H9 (cell line): ENCODE measurements at regions not wholly inside any gene's neighbourhood (a gene's known extent, or its start where the extent isn't known, plus 50 kb on each side); places are given as distances from the start of the nearest gene placed in this dataset.

ENCODE experiments used
- DNase-seq: peaks from one replicate; pipeline ENCODE4 v3.0.0-alpha.2; 2017
- H2AFZ ChIP-seq: one replicate; pipeline ENCODE4 v1.6.1; 2013; ENCODE audit warnings: mild to moderate bottlenecking, low read length, control low read depth, moderate library complexity
- H2AK5ac ChIP-seq: 2 replicates; pipeline ENCODE4 v1.6.1; 2013; ENCODE audit warnings: low read length, control low read depth, mixed read lengths; ENCODE audit not compliant: insufficient read length
- H2BK120ac ChIP-seq: one replicate; pipeline ENCODE4 v1.6.1; 2013; ENCODE audit warnings: low read depth, mild to moderate bottlenecking, low read length, control low read depth, inconsistent platforms; ENCODE audit not compliant: poor library complexity, severe bottlenecking
- H2BK12ac ChIP-seq: 2 replicates; pipeline ENCODE4 v1.6.1; 2013; ENCODE audit warnings: low read length, control low read depth, mixed read lengths, low read depth; ENCODE audit not compliant: insufficient read length
- H2BK15ac ChIP-seq: 2 replicates; pipeline ENCODE4 v1.6.1; 2013; ENCODE audit warnings: low read depth, low read length, control low read depth
- H2BK20ac ChIP-seq: one replicate; pipeline ENCODE4 v1.6.1; 2013; ENCODE audit warnings: low read depth, mild to moderate bottlenecking, low read length, control low read depth, inconsistent platforms; ENCODE audit not compliant: poor library complexity, severe bottlenecking
- H2BK5ac ChIP-seq: 2 replicates; pipeline ENCODE4 v1.6.1; 2013; ENCODE audit warnings: low read length, control low read depth, mixed read lengths; ENCODE audit not compliant: insufficient read length
- H3K14ac ChIP-seq: 2 replicates; pipeline ENCODE4 v1.6.1; 2013; ENCODE audit warnings: low read length, control low read depth; ENCODE audit not compliant: insufficient read depth
- H3K18ac ChIP-seq: 2 replicates; pipeline ENCODE4 v1.6.1; 2013; ENCODE audit warnings: low read depth, mild to moderate bottlenecking, mixed read lengths, low read length, control low read depth; ENCODE audit not compliant: insufficient read length
- H3K23ac ChIP-seq: 2 replicates; pipeline ENCODE4 v1.6.1; 2013; ENCODE audit warnings: low read length, control low read depth, mixed read lengths, low read depth; ENCODE audit not compliant: insufficient read length
- H3K23me2 ChIP-seq: 2 replicates; pipeline ENCODE4 v1.6.1; 2013; ENCODE audit warnings: low read depth, mild to moderate bottlenecking, mixed read lengths, low read length, control low read depth; ENCODE audit not compliant: insufficient read length, poor library complexity, severe bottlenecking
- H3K27ac ChIP-seq: 2 replicates; pipeline ENCODE4 v1.5.1; 2013; ENCODE audit warnings: low read length, control low read depth, mixed read lengths, low read depth; ENCODE audit not compliant: insufficient read length
- H3K27me3 ChIP-seq: 2 replicates; pipeline ENCODE4 v1.6.1; 2013; ENCODE audit warnings: low read length, control low read depth, inconsistent platforms; ENCODE audit not compliant: insufficient read depth
- H3K4ac ChIP-seq: 2 replicates; pipeline ENCODE4 v1.6.1; 2013; ENCODE audit warnings: low read depth, mild to moderate bottlenecking, control low read depth, inconsistent platforms, low read length, moderate library complexity
- H3K4me1 ChIP-seq: 2 replicates; pipeline ENCODE4 v1.6.1; 2013; ENCODE audit warnings: low read length, control low read depth, inconsistent platforms; ENCODE audit not compliant: insufficient read depth
- H3K4me2 ChIP-seq: 2 replicates; pipeline ENCODE4 v1.6.1; 2013; ENCODE audit warnings: low read length, control low read depth, mixed read lengths; ENCODE audit not compliant: insufficient read length, insufficient read depth
- H3K56ac ChIP-seq: 2 replicates; pipeline ENCODE4 v1.6.1; 2013; ENCODE audit warnings: low read depth, mild to moderate bottlenecking, mixed read lengths, low read length, control low read depth; ENCODE audit not compliant: insufficient read length
- H3K79me1 ChIP-seq: 2 replicates; pipeline ENCODE4 v1.6.1; 2013; ENCODE audit warnings: low read depth, mild to moderate bottlenecking, moderate library complexity, low read length, control low read depth, inconsistent platforms; ENCODE audit not compliant: insufficient read depth, poor library complexity, severe bottlenecking
- H3K79me2 ChIP-seq: 2 replicates; pipeline ENCODE4 v1.6.1; 2013; ENCODE audit warnings: low read length, control low read depth, inconsistent platforms; ENCODE audit not compliant: insufficient read depth
- H3K9ac ChIP-seq: 2 replicates; pipeline ENCODE4 v1.6.1; 2013; ENCODE audit warnings: low read length, control low read depth, mixed read lengths; ENCODE audit not compliant: insufficient read length; ENCODE audit errors: extremely low read depth
- H3K9me3 ChIP-seq: one replicate; pipeline ENCODE4 v1.6.1; 2013; ENCODE audit warnings: low read depth, low read length, inconsistent platforms; ENCODE audit not compliant: control insufficient read depth
- H3T11ph ChIP-seq: one replicate; pipeline ENCODE4 v1.6.1; 2013; ENCODE audit warnings: mild to moderate bottlenecking, low read length, control low read depth, inconsistent platforms
- H4K20me1 ChIP-seq: one replicate; pipeline ENCODE4 v1.6.1; 2013; ENCODE audit not compliant: control insufficient read depth, insufficient read length, insufficient read depth
- H4K5ac ChIP-seq: 2 replicates; pipeline ENCODE4 v1.6.1; 2013; ENCODE audit warnings: low read depth, mild to moderate bottlenecking, mixed read lengths, low read length, control low read depth; ENCODE audit not compliant: insufficient read length
- H4K8ac ChIP-seq: replicated peaks from 2 replicates; pipeline ENCODE4 v1.6.1; 2013; ENCODE audit warnings: low read length, control low read depth, mixed read lengths, low read depth; ENCODE audit not compliant: insufficient read length
- H4K91ac ChIP-seq: 2 replicates; pipeline ENCODE4 v1.6.1; 2013; ENCODE audit warnings: low read depth, mild to moderate bottlenecking, moderate library complexity, mixed read lengths, low read length, control low read depth; ENCODE audit not compliant: insufficient read length
- H3K27ac Mint-ChIP-seq, 3 experiments: 2 replicates in 2 of 3; 3 replicates in 1 of 3; pipeline ENCODE4 v1.8.0; 2020 to 2021; ENCODE audit warnings: mixed read lengths in 3 of 3, mild to moderate bottlenecking in 1 of 3, moderate library complexity in 1 of 3
- H3K27me3 Mint-ChIP-seq: 2 replicates; pipeline ENCODE4 v1.8.0; 2021; ENCODE audit warnings: low read depth, mild to moderate bottlenecking, moderate library complexity, mixed read lengths
- H3K36me3 Mint-ChIP-seq, 3 experiments: 2 replicates in 2 of 3; 3 replicates in 1 of 3; pipeline ENCODE4 v1.8.0; 2020 to 2021; ENCODE audit warnings: low read depth in 3 of 3, mixed read lengths in 3 of 3; ENCODE audit not compliant: insufficient read depth in 1 of 3
- H3K4me1 Mint-ChIP-seq, 2 experiments: 2 replicates each; pipeline ENCODE4 v1.8.0; 2020; ENCODE audit warnings: mixed read lengths in 2 of 2
- H3K4me3 Mint-ChIP-seq, 2 experiments: 2 replicates in 1 of 2; 3 replicates in 1 of 2; pipeline ENCODE4 v1.8.0; 2020 to 2021; ENCODE audit warnings: mild to moderate bottlenecking in 2 of 2, mixed read lengths in 2 of 2, moderate library complexity in 1 of 2
- H3K9me3 Mint-ChIP-seq, 2 experiments: 2 replicates in 1 of 2; 3 replicates in 1 of 2; pipeline ENCODE4 v1.8.0; 2020; ENCODE audit warnings: mild to moderate bottlenecking in 2 of 2, mixed read lengths in 2 of 2, moderate library complexity in 1 of 2
- WGBS: extraction: QIAGEN DNeasy Blood & Tissue Kit; methylation state at CpG from one replicate; pipeline ENCODE4 v1.1.7; 2013; ENCODE audit warnings: missing lambda C conversion rate, low lambda C conversion rate, mixed read lengths; ENCODE audit not compliant: insufficient read length; ENCODE audit errors: extremely low coverage; 5-methylcytosine and 5-hydroxymethylcytosine counted together
- TF ChIP-seq, protein P1 (sequence below): fragments of 200-600 bp; sonication (generic); conservative IDR thresholded peaks from 3 replicates; pipeline ENCODE4 v1.8.0; 2021; ENCODE audit warnings: antibody characterized with exemption, mild to moderate bottlenecking

DNA sequence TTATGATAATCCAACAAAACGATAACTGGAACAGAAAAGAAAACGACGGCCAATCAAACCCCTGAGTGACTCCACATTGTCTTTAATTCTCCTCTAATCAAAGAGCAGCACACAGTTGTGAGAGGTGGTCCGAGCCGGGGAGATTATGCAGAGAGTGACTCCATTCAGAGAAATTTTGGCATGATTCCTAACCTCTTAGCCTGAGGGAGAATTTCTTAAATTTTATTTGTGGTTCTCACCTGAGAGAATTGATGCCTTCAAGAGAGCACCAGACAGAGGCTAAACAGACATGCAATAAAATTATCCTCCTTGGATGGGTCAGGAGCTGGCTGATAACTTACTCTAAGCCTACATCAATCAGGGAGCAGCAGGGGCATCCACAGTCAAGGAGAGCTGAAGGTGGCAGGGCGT, 310.0 kb upstream of the KLF12 start:
- TF ChIP-seq, protein P1, sequence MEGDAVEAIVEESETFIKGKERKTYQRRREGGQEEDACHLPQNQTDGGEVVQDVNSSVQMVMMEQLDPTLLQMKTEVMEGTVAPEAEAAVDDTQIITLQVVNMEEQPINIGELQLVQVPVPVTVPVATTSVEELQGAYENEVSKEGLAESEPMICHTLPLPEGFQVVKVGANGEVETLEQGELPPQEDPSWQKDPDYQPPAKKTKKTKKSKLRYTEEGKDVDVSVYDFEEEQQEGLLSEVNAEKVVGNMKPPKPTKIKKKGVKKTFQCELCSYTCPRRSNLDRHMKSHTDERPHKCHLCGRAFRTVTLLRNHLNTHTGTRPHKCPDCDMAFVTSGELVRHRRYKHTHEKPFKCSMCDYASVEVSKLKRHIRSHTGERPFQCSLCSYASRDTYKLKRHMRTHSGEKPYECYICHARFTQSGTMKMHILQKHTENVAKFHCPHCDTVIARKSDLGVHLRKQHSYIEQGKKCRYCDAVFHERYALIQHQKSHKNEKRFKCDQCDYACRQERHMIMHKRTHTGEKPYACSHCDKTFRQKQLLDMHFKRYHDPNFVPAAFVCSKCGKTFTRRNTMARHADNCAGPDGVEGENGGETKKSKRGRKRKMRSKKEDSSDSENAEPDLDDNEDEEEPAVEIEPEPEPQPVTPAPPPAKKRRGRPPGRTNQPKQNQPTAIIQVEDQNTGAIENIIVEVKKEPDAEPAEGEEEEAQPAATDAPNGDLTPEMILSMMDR: no peak
- no peak overlapping the region for H3K4me3 Mint-ChIP-seq
- no peak overlapping the region for H4K91ac ChIP-seq

More for the DNA sequence above, 310.0 kb upstream of the KLF12 start:
- no peaks in the 10 kb centered on the region for H3K79me1 ChIP-seq
- Mint-ChIP-seq H3K4me1 (peaks cover 0 to 5% of the 10 kb centered on the region in 2 experiments; a peak in 2 of 4 replicates), H3K9me3 (peaks cover 0 to 2% of the 10 kb centered on the region in 2 experiments; a peak in 1 of 5 replicates), H3K27me3 (no peaks in the 10 kb centered on the region), H3K27ac (no peak overlapping the region; a peak in 1 of 7 replicates), H3K36me3 (no peaks in the 10 kb centered on the region; a peak in 1 of 7 replicates)
- H2AFZ ChIP-seq: no peak overlapping the region
- H2BK12ac ChIP-seq: no peak overlapping the region
- H4K20me1 ChIP-seq: no peaks in the 10 kb centered on the region
- H3K9ac ChIP-seq: no peak overlapping the region
- no peak overlapping the region for H4K8ac ChIP-seq
- no peak overlapping the region for H3K4me2 ChIP-seq
- no peaks in the 10 kb centered on the region for H3K9me3 ChIP-seq
- H2AK5ac ChIP-seq: no peak overlapping the region
- no CpG with 5 or more reads among the region's 6 CpGs for WGBS
- no peak overlapping the region for H3K4ac ChIP-seq
- no peak overlapping the region for H3T11ph ChIP-seq
- no peak overlapping the region for H2BK5ac ChIP-seq
- H3K23ac ChIP-seq: no peak overlapping the region
- no peak overlapping the region for H3K18ac ChIP-seq
- DNase-seq: no peak
- no peak overlapping the region for H2BK20ac ChIP-seq
- H3K56ac ChIP-seq: no peak overlapping the region
- H3K27ac ChIP-seq: no peak overlapping the region
- no peaks in the 10 kb centered on the region for H3K79me2 ChIP-seq
- no peak overlapping the region for H3K14ac ChIP-seq
- H3K4me1 ChIP-seq: no peaks in the 10 kb centered on the region
- no peaks in the 10 kb centered on the region for H3K23me2 ChIP-seq
- H2BK120ac ChIP-seq: no peak overlapping the region
- H2BK15ac ChIP-seq: no peak overlapping the region
- H3K27me3 ChIP-seq: no peaks in the 10 kb centered on the region
- H4K5ac ChIP-seq: no peak overlapping the region
